Thyroid gland (tissue), 4 donors: ENCODE measurements at regions not wholly inside any gene's neighbourhood (a gene's known extent, or its start where the extent isn't known, plus 50 kb on each side); places are given as distances from the start of the nearest gene placed in this dataset.

Experiments
- DNase-seq, 2 donors: peaks; one replicate each; pipeline ENCODE4 v3.0.0-alpha.2; 2019
- H3K27ac ChIP-seq, 3 donors: fragments of 200-600 bp; sonication (generic); 1 replicate in 2 of 3; 2 replicates in 1 of 3; pipeline ENCODE4 v1.5.1; 2016 to 2019; ENCODE audit warnings: mild to moderate bottlenecking in 1 of 3, moderate library complexity in 1 of 3
- H3K27me3 ChIP-seq: fragments of 200-600 bp; sonication (generic); one replicate; pipeline ENCODE4 v1.5.1; 2019
- H3K36me3 ChIP-seq, 2 donors: fragments of 200-600 bp; sonication (generic); one replicate each; pipeline ENCODE4 v1.5.1; 2016 to 2019
- H3K4me1 ChIP-seq, 2 donors: fragments of 200-600 bp; sonication (generic); one replicate each; pipeline ENCODE4 v1.5.1; 2017 to 2019
- H3K4me3 ChIP-seq, 3 donors: fragments of 200-600 bp; sonication (generic); replicated peaks in 1 of 3; 1 replicate in 2 of 3; 2 replicates in 1 of 3; pipeline ENCODE4 v1.5.1; 2016; ENCODE audit warnings: mild to moderate bottlenecking in 1 of 3
- H3K9me3 ChIP-seq: fragments of 200-600 bp; sonication (generic); one replicate; pipeline ENCODE4 v1.5.1; 2017
- POLR2A ChIP-seq, 2 donors: fragments of 450-650 bp; IDR thresholded peaks; one replicate each; pipeline ENCODE4 v1.6.1; 2017; ENCODE audit warnings: antibody characterized with exemption in 2 of 2, mild to moderate bottlenecking in 2 of 2, moderate library complexity in 1 of 2
- WGBS, 2 donors: methylation state at CpG; one replicate each; pipeline ENCODE4 v1.1.5; 2017; 5-methylcytosine and 5-hydroxymethylcytosine counted together
- intact Hi-C: fragments of 100-400 bp; cut with DNase I; formaldehyde crosslinking; loops from one replicate; pipeline ENCODE4 v1.15.1; 2023
- TF ChIP-seq, protein P1 (sequence below), 6 experiments: fragments of 200-600 bp in 3 of 6; fragments of 450-650 bp in 3 of 6; sonication (generic) in 3 of 6; IDR thresholded peaks; one replicate each; pipeline ENCODE4 v1.5.1; 2016 to 2019; ENCODE audit warnings: antibody characterized with exemption in 6 of 6, mild to moderate bottlenecking in 2 of 6, inconsistent platforms in 1 of 6, moderate library complexity in 1 of 6

- Histone ChIP-seq H3K27ac (no peak overlapping the region), H3K4me3 (no peak overlapping the region), H3K27me3 (no peaks in the 10 kb centered on the region), H3K36me3 (no peaks in the 10 kb centered on the region), H3K4me1 (no peaks in the 10 kb centered on the region), H3K9me3 (no peaks in the 10 kb centered on the region)
- TF ChIP-seq POLR2A (IDR thresholded peaks at IDR 0.05), result no peak
- TF ChIP-seq, protein P1, sequence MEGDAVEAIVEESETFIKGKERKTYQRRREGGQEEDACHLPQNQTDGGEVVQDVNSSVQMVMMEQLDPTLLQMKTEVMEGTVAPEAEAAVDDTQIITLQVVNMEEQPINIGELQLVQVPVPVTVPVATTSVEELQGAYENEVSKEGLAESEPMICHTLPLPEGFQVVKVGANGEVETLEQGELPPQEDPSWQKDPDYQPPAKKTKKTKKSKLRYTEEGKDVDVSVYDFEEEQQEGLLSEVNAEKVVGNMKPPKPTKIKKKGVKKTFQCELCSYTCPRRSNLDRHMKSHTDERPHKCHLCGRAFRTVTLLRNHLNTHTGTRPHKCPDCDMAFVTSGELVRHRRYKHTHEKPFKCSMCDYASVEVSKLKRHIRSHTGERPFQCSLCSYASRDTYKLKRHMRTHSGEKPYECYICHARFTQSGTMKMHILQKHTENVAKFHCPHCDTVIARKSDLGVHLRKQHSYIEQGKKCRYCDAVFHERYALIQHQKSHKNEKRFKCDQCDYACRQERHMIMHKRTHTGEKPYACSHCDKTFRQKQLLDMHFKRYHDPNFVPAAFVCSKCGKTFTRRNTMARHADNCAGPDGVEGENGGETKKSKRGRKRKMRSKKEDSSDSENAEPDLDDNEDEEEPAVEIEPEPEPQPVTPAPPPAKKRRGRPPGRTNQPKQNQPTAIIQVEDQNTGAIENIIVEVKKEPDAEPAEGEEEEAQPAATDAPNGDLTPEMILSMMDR (IDR thresholded peaks at IDR 0.05), result no peak
- no peak for DNase-seq
- intact Hi-C loops, result no loop called here
- WGBS, 2 donors, result 90 to 93% methylated on average over 2 of the region's 2 CpGs
Measured at GRCh38 chr18:32545631-32546030, 74.9 kb upstream of the GAREM1 start.

DNA sequence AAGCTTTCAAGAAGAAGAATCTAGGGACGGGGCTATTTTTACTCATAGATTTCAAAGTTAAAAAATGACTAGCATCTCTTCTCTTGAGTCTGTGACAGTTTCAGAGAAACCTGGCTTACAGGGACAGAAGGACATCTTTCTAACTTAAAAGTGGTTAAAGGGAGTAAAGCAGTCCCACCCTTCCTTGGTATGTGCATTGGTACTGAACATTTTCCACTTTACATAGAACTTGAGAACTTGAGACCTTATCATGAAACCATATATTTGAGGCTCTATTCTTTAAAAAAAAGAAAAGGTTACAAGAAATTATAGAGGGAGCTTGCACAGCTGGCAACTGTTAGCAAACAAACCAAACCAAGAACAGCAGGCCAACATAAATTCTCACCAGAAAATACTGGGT lies 73.4 kb upstream of the GAREM1 start:
- DNase-seq, result no peak
- Histone ChIP-seq H3K27me3 (no peaks in the 10 kb centered on the region), H3K4me3 (no peak overlapping the region), H3K36me3 (no peaks in the 10 kb centered on the region), H3K9me3 (no peaks in the 10 kb centered on the region), H3K27ac (no peak overlapping the region), H3K4me1 (no peaks in the 10 kb centered on the region)
- no peak for TF ChIP-seq POLR2A (IDR thresholded peaks at IDR 0.05)
- TF ChIP-seq, protein P1 (IDR thresholded peaks at IDR 0.05), result no peak
- 85 to 89% methylated on average over 1 of the region's 1 CpG for WGBS, 2 donors
- intact Hi-C loops, result no loop called here

- Histone ChIP-seq H3K36me3 (no peaks in the 10 kb centered on the region), H3K4me1 (no peaks in the 10 kb centered on the region), H3K9me3 (no peaks in the 10 kb centered on the region), H3K4me3 (no peak overlapping the region), H3K27ac (no peak overlapping the region), H3K27me3 (no peaks in the 10 kb centered on the region)
- TF ChIP-seq, protein P1 (IDR thresholded peaks at IDR 0.05), result no peak
- no peak for TF ChIP-seq POLR2A (IDR thresholded peaks at IDR 0.05)
- intact Hi-C loops, result no loop called here
- no peak for DNase-seq
- WGBS, 2 donors, result 50 to 52% methylated on average over 5 of the region's 5 CpGs
Measured at GRCh38 chr18:32542221-32542798, 71.6 kb upstream of the GAREM1 start.

- Histone ChIP-seq H3K9me3 (no peaks in the 10 kb centered on the region), H3K4me3 (no peak overlapping the region), H3K36me3 (no peaks in the 10 kb centered on the region), H3K27ac (no peak overlapping the region), H3K27me3 (no peaks in the 10 kb centered on the region), H3K4me1 (no peaks in the 10 kb centered on the region)
- WGBS, 2 donors, result 67 to 72% methylated on average over 3 of the region's 3 CpGs
- no peak for TF ChIP-seq POLR2A (IDR thresholded peaks at IDR 0.05)
- TF ChIP-seq, protein P1 (IDR thresholded peaks at IDR 0.05), result no peak
- intact Hi-C loops, result no loop called here
- DNase-seq, result no peak
Measured at GRCh38 chr18:32530947-32531651, 60.4 kb upstream of the GAREM1 start.

DNA sequence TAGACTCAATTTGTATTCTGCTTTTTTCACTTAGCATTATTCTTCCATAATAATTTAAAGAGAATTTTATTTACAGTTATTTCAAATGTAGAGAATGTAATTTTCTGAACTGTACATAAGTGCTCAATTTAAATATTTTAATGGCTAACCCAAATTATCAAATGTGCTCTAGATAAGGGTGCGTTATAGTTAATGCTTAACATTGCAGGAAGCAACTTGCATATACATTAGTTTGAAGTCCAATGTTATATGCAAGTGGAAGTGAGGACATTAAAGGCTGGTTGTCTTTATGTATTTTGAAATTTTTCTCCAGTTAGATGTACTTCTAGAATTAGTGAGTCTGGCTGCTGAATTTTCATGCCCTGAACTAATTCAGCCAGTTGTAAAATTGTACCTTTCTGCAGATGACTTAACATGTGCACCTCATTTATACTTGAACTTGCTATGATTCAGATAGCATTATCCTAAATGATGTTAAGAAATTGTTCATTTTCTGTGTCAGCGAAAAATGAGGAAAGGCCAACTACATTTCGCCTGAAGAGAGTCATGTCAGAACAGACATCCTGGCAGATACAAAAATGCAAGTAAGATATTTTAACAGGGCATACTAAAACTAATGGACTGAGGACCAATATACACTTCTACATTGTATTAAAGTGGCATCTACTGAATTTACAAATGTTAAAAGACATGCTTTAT lies 59.2 kb upstream of the GAREM1 start:
- no peak overlapping the region for H3K27ac ChIP-seq
- TF ChIP-seq, protein P1 (IDR thresholded peaks at IDR 0.05), result no peak
- no peak for TF ChIP-seq POLR2A (IDR thresholded peaks at IDR 0.05)
- 95% methylated on average over 3 of the region's 3 CpGs for WGBS, 2 donors

More for the DNA sequence above, 59.2 kb upstream of the GAREM1 start:
- Histone ChIP-seq H3K4me1 (no peaks in the 10 kb centered on the region), H3K27me3 (no peaks in the 10 kb centered on the region), H3K36me3 (no peaks in the 10 kb centered on the region), H3K9me3 (no peaks in the 10 kb centered on the region), H3K4me3 (no peak overlapping the region)
- intact Hi-C loops, result no loop called here
- DNase-seq, result no peak
